HepG2 (cell line): ENCODE measurements at regions not wholly inside any gene's neighbourhood (a gene's known extent, or its start where the extent isn't known, plus 50 kb on each side); places are given as distances from the start of the nearest gene placed in this dataset.

Source experiments
- BORCS8-MEF2B ChIP-seq: sonication (generic); formaldehyde crosslinking; IDR thresholded peaks from 2 replicates; pipeline ENCODE4 v1.8.0; 2022; ENCODE audit warnings: mild to moderate bottlenecking, missing genetic modification reagents
- EEA1 ChIP-seq: sonication (generic); formaldehyde crosslinking; IDR thresholded peaks from 2 replicates; pipeline ENCODE4 v1.5.1; 2020; ENCODE audit warnings: mild to moderate bottlenecking, missing genetic modification reagents, borderline replicate concordance
- MAF1 ChIP-seq: sonication (generic); formaldehyde crosslinking; IDR thresholded peaks from 2 replicates; pipeline ENCODE4 v1.5.0; 2020; ENCODE audit warnings: missing genetic modification reagents, borderline replicate concordance
- MIER2 ChIP-seq: IDR thresholded peaks from 2 replicates; pipeline ENCODE4 v1.6.1; 2016; ENCODE audit warnings: missing biosample characterization, missing genetic modification reagents
- PHF5A ChIP-seq: IDR thresholded peaks from one replicate; pipeline ENCODE4 v1.6.1; 2018; ENCODE audit warnings: low read depth, missing genetic modification reagents; ENCODE audit not compliant: unreplicated experiment
- RBAK ChIP-seq: sonication (generic); formaldehyde crosslinking; IDR thresholded peaks from 2 replicates; pipeline ENCODE4 v1.5.1; 2020; ENCODE audit warnings: mild to moderate bottlenecking, missing genetic modification reagents
- RCOR2 ChIP-seq: IDR thresholded peaks from 2 replicates; pipeline ENCODE4 v1.6.1; 2016; ENCODE audit warnings: missing biosample characterization, missing genetic modification reagents
- SIX4 ChIP-seq: sonication (generic); formaldehyde crosslinking; IDR thresholded peaks from 2 replicates; pipeline ENCODE4 v1.4.0; 2020; ENCODE audit warnings: missing genetic modification reagents
- SRF ChIP-seq: IDR thresholded peaks from 2 replicates; pipeline ENCODE4 v1.6.1; 2011; ENCODE audit warnings: mild to moderate bottlenecking, low read depth, low read length, moderate library complexity
- ZHX1 ChIP-seq: sonication (generic); formaldehyde crosslinking; IDR thresholded peaks from 2 replicates; pipeline ENCODE4 v1.8.1; 2022; ENCODE audit warnings: low read depth, mild to moderate bottlenecking, missing genetic modification reagents
- ZNF292 ChIP-seq: sonication (generic); formaldehyde crosslinking; IDR thresholded peaks from 2 replicates; pipeline ENCODE4 v1.8.1; 2022; ENCODE audit warnings: mild to moderate bottlenecking, low read depth, missing genetic modification reagents, borderline replicate concordance
- ZNF296 ChIP-seq: sonication (generic); formaldehyde crosslinking; conservative IDR thresholded peaks from 2 replicates; pipeline ENCODE4 v1.5.0; 2020; ENCODE audit warnings: mild to moderate bottlenecking, missing genetic modification reagents
- ZNF331 ChIP-seq: sonication (generic); formaldehyde crosslinking; IDR thresholded peaks from 2 replicates; pipeline ENCODE4 v1.4.0; 2020; ENCODE audit warnings: missing genetic modification reagents
- ZNF501 ChIP-seq: sonication (generic); formaldehyde crosslinking; IDR thresholded peaks from 2 replicates; pipeline ENCODE4 v1.5.1; 2020; ENCODE audit warnings: mild to moderate bottlenecking, moderate library complexity, missing genetic modification reagents
- ZNF530 ChIP-seq: sonication (generic); formaldehyde crosslinking; IDR thresholded peaks from 2 replicates; pipeline ENCODE4 v1.5.0; 2020; ENCODE audit warnings: low read depth, mild to moderate bottlenecking, missing genetic modification reagents
- ZNF546 ChIP-seq: sonication (generic); formaldehyde crosslinking; conservative IDR thresholded peaks from 2 replicates; pipeline ENCODE4 v1.8.1; 2023; ENCODE audit warnings: mild to moderate bottlenecking, missing genetic modification reagents
- ZNF580 ChIP-seq: IDR thresholded peaks from 2 replicates; pipeline ENCODE4 v1.6.1; 2016; ENCODE audit warnings: low read depth, borderline replicate concordance
- ZNF7 ChIP-seq: IDR thresholded peaks from 2 replicates; pipeline ENCODE4 v1.6.1; 2016; ENCODE audit warnings: missing biosample characterization, missing genetic modification reagents
- ZNF788 ChIP-seq: sonication (generic); formaldehyde crosslinking; IDR thresholded peaks from 2 replicates; pipeline ENCODE4 v1.5.0; 2020; ENCODE audit warnings: mild to moderate bottlenecking, missing genetic modification reagents, borderline replicate concordance
- TF ChIP-seq, protein P1 (sequence below): sonication (generic); formaldehyde crosslinking; IDR thresholded peaks from 2 replicates; pipeline ENCODE4 v1.5.0; 2020; ENCODE audit warnings: missing genetic modification reagents, mild to moderate bottlenecking, borderline replicate concordance
- TF ChIP-seq, protein P2 (sequence below): sonication (generic); formaldehyde crosslinking; IDR thresholded peaks from 2 replicates; pipeline ENCODE4 v1.4.0; 2020; ENCODE audit warnings: missing genetic modification reagents, mild to moderate bottlenecking, borderline replicate concordance
- TF ChIP-seq, protein P3 (sequence below): sonication (generic); formaldehyde crosslinking; IDR thresholded peaks from 2 replicates; pipeline ENCODE4 v1.4.0; 2020; ENCODE audit warnings: missing genetic modification reagents, mild to moderate bottlenecking, borderline replicate concordance

- TF ChIP-seq, protein P1, sequence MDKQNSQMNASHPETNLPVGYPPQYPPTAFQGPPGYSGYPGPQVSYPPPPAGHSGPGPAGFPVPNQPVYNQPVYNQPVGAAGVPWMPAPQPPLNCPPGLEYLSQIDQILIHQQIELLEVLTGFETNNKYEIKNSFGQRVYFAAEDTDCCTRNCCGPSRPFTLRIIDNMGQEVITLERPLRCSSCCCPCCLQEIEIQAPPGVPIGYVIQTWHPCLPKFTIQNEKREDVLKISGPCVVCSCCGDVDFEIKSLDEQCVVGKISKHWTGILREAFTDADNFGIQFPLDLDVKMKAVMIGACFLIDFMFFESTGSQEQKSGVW (CRISPR knock-in tag), result no peak
- no peak for TF ChIP-seq ZNF530 (CRISPR knock-in tag)
- TF ChIP-seq MIER2 (CRISPR knock-in tag), result no peak
- TF ChIP-seq RBAK, result no peak
- TF ChIP-seq ZHX1 (CRISPR knock-in tag), result no peak
- TF ChIP-seq RCOR2 (CRISPR knock-in tag), result no peak
- TF ChIP-seq ZNF296 (CRISPR knock-in tag), result no peak
- 0 out of 2 replicates have a peak, but pooled peaks have one; percentile 25 for TF ChIP-seq ZNF501 (CRISPR knock-in tag)
- TF ChIP-seq BORCS8-MEF2B (CRISPR knock-in tag), result no peak
- TF ChIP-seq EEA1 (CRISPR knock-in tag), result no peak
- no peak for TF ChIP-seq ZNF292 (CRISPR knock-in tag)
- TF ChIP-seq PHF5A (CRISPR knock-in tag), result no peak
- no peak for TF ChIP-seq SIX4
- TF ChIP-seq ZNF580, result no peak
- TF ChIP-seq, protein P2, sequence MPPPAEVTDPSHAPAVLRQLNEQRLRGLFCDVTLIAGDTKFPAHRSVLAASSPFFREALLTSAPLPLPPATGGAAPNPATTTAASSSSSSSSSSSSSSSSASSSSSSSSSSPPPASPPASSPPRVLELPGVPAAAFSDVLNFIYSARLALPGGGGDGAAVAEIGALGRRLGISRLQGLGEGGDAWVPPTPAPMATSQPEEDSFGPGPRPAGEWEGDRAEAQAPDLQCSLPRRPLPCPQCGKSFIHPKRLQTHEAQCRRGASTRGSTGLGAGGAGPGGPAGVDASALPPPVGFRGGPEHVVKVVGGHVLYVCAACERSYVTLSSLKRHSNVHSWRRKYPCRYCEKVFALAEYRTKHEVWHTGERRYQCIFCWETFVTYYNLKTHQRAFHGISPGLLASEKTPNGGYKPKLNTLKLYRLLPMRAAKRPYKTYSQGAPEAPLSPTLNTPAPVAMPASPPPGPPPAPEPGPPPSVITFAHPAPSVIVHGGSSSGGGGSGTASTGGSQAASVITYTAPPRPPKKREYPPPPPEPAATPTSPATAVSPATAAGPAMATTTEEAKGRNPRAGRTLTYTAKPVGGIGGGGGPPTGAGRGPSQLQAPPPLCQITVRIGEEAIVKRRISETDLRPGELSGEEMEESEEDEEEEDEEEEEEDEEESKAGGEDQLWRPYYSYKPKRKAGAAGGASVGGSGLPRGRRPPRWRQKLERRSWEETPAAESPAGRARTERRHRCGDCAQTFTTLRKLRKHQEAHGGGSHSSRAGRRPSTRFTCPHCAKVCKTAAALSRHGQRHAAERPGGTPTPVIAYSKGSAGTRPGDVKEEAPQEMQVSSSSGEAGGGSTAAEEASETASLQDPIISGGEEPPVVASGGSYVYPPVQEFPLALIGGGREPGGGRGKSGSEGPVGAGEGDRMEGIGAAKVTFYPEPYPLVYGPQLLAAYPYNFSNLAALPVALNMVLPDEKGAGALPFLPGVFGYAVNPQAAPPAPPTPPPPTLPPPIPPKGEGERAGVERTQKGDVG, result peak; percentile 56; the same call in 1 of the 2 replicates
- TF ChIP-seq ZNF788 (CRISPR knock-in tag), result no peak
- no peak for TF ChIP-seq ZNF546 (CRISPR knock-in tag)
- TF ChIP-seq ZNF7 (CRISPR knock-in tag), result no peak
- no peak for TF ChIP-seq ZNF331
- peak; percentile 38; the same call in 1 of the 2 replicates for TF ChIP-seq SRF
- no peak for TF ChIP-seq MAF1 (CRISPR knock-in tag)
- TF ChIP-seq, protein P3, sequence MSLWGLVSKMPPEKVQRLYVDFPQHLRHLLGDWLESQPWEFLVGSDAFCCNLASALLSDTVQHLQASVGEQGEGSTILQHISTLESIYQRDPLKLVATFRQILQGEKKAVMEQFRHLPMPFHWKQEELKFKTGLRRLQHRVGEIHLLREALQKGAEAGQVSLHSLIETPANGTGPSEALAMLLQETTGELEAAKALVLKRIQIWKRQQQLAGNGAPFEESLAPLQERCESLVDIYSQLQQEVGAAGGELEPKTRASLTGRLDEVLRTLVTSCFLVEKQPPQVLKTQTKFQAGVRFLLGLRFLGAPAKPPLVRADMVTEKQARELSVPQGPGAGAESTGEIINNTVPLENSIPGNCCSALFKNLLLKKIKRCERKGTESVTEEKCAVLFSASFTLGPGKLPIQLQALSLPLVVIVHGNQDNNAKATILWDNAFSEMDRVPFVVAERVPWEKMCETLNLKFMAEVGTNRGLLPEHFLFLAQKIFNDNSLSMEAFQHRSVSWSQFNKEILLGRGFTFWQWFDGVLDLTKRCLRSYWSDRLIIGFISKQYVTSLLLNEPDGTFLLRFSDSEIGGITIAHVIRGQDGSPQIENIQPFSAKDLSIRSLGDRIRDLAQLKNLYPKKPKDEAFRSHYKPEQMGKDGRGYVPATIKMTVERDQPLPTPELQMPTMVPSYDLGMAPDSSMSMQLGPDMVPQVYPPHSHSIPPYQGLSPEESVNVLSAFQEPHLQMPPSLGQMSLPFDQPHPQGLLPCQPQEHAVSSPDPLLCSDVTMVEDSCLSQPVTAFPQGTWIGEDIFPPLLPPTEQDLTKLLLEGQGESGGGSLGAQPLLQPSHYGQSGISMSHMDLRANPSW (CRISPR knock-in tag), result no peak
These were observed 62.2 kb downstream of the GCNT4 start (continued) for GRCh38 chr5:74990194-74990593.
